GM18861 (cell line): ENCODE measurements at regions not wholly inside any gene's neighbourhood (a gene's known extent, or its start where the extent isn't known, plus 50 kb on each side); places are given as distances from the start of the nearest gene placed in this dataset.

ENCODE experiments used
- ATAC-seq: cut with Tn5 transposase; IDR thresholded peaks from one replicate; pipeline ENCODE4 v1.9.1; 2021; ENCODE audit not compliant: unreplicated experiment

DNA sequence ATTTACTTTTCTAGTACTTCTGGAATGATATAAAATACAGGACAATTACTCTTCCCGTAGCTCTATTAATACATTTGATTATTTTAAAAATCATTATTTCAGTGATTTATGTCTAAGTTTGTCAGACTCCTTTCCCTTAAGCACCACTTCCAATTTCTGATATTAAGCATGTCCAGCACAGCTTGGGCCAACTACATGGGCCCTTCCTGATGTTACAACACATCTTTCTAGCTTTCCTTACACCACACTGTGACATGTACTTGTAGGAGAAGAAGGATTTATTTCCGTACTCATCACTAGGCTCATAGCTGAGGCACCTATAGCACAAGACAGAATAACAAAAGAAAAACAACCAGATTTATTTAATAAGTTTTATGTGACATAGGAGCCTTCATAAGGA lies 134.8 kb upstream of the HNRNPA3 start:
- no peak for ATAC-seq

DNA sequence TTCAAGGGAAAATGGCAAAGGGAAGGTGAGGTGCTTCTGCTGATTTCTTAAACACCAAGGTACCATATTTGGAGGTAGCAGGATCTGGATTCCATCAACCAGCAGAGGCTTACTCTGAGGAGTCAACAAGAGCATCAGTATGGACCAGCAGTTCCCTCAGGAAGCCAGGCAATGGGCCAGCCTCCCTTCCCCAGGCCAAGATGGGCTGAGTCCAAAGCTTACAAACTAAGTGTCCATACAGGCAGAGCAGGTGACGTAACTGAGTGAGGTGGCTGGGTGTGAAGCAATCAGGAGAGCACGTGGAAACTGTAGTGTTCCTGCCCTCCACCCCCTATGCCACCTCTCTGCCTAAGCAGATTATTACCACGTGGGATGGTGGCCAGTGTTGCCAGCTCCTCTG lies 134.2 kb upstream of the HNRNPA3 start:
- no peak for ATAC-seq

DNA sequence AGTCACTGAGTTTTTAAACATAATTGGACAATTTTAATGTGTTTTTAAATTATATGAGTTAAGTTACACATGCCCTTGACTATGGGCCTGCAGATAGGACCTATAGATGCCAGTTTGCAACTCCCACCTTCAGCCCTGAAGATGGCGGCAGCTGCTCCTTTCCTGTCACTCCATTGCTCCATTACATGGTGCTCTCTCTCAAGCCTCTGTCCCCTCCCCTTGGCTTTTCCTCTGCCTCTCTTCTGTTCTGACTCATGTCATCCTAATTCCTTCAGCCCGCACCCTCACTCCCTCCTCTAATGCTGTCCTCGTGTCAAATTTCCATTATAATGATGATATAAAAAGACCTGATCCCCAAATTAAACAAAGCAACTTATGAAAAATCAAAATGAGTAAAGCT lies 133.7 kb upstream of the HNRNPA3 start:
- no peak for ATAC-seq

DNA sequence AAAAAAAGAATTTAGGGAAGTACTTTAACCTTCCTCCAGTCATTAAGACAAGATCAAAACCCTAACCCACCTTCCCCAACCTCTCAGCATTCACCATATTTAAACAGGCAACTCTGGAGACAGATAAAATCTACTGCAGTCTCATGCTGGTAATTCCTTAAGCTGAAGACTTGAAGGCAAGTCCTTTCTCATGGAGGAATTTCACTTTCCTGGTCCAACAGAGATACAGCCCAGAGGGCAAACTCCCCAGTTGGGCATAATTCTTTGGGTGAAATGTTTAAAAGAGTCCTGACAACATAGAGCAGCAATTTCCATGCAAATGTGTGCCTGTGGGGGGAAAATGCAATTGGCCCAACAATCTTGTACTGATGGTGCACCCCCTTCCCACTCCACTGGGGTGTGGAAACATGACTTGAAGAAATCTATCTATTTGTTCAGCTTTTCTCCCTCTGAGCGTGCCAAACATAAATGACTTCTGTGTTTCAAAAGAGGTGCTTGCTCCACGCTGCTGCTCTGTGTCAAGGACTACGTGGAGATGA lies 131.8 kb upstream of the HNRNPA3 start:
- no peak for ATAC-seq

DNA sequence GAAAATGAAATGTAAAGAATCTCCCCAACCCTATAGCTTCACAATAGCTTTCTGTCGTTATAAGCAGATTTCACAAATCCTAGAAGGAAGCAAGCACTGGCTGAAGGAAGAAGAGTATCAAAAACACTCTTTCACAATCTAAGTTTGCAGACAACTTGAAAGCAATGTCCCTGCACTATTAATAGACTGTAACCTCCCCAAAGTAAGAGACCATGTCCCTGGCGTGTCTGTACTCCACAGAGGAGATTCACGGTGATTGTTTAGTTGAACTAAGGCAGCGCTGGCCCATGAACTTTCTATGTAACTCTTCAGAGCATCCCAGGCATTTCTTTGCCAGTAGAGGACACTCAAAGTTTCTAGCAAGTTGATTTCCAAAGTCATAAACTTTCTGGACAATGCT lies 128.0 kb upstream of the HNRNPA3 start:
- ATAC-seq = no peak

DNA sequence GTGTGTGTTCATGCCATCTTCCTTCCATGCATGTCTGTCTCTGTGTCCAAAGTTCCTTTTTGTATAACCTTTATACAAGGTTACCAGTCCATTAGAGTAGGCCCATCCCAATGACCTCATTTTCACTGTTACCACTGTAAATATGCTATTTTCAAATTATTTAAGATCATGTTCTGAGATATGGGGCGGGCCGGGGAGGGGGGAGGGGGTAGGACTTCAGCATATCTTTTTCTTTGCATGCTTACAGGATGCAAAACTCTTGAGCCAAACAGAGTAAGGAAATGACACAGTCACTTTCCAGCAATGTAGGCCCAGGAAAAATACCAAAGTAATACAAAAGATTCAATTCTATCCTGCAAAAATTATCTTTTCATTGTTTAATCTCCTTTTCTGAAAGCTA lies 124.1 kb upstream of the HNRNPA3 start:
- ATAC-seq = no peak

DNA sequence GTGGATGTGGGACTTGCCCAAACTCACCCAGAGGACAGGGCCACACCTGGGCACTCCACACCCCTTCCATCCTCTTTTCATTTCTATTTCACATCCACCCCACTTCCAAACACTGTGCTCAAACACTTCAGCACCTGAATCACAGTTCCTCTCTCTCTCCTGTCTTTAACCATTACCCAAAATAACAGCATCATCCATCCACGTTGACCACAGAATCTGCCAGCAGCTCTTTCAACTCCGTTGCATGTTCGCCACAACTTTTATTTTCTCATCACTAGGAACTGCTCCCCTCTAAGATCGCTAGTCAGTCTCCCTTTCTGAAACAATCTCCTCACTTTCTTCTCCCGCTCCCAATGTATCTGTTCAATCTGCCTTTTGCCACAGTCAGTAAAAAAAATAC lies 121.6 kb upstream of the HNRNPA3 start:
- ATAC-seq = no peak

DNA sequence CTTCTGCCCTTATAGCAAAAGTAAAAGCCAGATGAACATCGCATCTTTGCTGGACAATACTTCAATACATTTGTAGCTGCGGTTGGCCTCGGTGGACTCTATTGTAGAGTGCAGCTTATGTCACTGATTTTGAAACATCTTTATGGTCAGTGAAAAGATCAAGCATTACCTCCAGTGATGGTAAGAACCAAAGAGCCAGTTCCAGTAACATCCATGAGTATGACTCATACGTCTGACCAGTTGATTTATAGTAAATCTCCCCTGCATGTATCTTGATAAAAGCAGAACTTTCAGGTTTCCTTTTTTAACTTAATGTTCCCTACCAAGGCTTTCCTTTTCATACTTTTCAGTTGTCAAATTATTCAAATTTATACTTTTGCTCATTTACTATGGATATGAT lies 119.2 kb upstream of the HNRNPA3 start:
- no peak for ATAC-seq

DNA sequence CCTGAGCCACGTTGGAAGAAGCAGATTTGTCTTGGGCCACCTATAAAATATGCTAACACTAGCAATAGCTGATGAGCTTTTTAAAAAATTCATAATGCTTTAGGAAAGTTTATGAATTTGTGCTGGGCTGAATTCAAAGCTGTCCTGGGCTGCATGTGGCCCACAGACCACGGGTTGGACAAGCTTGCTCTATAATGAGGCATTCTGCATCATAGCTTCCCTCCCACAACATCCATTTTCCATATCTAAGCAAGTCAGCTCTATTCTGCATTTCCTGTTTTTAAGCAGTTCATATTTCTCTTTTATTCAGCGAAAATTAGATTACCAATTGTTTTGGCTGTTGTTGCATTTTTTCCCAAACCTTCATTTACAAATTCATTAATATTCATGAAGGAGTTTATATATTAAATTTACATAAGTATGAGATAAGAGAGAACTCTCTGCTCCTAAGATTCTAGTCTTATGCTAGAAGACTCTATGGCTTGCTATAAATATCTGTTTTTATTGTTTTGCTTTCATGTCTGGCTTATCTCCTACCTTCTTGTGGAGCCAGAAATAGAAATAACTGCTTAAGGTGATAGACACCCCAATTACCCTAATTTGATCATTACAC lies 114.5 kb upstream of the HNRNPA3 start:
- ATAC-seq = no peak

DNA sequence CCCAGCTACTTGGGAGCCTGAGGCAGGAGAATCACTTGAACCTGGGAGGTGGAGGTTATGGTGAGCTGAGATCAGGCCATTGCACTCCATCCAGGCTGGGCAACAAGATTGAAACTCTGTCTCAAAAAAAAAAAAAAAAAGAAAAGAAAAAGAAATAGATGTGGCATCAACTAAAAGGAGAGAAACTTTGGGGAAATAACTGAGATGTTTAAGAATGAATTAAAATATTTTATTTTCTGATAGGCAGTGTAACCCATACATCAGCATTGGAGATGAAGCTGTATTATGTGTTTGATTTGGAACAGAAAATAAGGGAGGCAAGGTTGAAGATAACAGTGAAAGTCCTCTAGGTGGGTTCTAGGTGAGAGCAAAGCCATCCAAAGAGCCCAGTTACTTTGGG lies 110.7 kb upstream of the HNRNPA3 start:
- ATAC-seq = no peak

DNA sequence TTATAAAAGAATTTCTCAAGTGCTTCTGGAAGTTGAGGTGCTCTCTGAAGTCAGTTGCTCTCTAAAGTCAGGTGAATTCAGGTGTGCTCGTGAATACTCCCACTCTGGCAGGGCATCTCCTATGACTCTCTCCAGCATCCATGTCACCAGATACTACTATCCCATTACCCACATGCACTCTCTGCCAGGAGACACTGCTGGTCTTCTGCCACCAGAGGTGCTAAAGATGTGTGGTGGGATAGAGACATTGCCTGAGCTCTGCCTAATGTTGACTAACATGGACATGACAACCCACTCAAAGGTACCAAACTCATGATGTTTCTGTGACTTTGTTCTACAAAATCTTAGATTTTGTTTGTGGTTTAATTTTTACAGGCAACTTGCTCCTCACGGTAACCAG lies 106.4 kb upstream of the HNRNPA3 start:
- ATAC-seq = peak; percentile 48

DNA sequence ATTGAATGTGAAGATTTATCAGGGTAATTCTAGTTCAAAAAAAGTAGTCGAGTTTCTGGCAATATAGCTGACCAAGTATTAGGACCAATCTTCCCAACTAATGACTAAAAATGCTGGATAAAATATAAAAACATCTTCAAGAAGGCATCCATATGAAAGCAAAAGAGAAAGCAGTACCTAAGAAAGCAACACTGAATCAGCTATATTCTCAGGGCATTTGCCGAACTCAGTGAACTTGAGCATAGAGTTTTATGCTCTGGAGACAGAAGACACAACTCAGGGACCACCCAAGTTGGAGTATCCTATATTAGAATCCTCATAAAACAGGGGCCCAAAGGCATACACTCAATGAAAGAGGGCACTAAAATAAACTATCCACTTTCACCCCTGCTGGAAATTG lies 103.7 kb upstream of the HNRNPA3 start:
- no peak for ATAC-seq

DNA sequence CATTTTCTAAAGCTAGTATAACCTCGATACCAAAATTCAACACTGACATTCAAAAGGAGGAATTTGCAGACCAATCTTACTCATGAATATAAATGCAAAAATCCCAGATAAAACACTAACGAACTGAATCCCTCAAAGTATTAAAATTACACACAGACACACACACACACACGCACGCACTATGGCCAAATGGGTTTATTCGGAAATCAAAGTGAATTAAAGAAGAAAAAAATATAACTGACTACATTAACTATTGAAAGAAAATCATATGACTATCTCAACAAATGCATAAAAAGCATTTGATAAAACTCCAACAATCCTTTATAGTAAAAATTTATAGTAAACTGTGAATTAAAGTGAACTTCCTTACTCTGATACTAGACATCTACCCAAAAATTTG lies 97.9 kb upstream of the HNRNPA3 start:
- ATAC-seq = no peak

DNA sequence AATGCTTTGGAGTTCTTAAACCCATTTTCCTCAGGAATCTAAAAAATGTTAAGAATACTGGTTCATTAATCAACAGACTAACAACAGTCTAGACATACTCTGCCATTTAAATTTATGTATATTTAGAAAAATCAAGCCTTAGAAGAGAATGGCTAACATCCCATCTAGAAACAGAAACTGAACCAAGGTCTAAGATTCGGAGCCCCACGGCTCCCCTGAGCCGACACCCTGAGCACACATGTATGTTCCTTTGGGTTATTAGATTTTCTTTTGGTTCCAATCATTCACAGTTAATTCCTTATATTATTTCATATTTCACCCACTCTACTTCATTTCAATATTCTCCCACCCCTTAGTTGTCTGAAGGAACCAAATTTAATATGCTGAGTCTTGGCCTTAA lies 94.8 kb upstream of the HNRNPA3 start:
- no peak for ATAC-seq

DNA sequence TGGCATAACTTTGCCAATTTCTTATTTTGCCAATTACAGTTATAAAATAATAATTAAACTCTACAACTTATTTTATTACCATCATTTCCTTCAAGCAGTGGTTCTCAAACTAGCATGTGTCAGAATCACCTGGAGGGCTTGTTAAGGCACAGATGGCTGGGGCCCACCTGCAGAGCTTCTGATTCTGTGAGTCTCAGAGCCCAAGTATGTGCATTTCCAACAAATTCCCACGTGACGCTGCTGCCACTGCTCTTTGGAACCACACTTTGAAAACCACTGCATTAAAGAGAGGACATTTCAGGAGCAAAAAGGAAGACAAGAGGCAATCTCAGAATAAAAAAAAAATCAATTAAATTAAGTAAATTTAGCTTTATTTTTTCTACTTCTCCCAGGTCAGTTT lies 94.0 kb upstream of the HNRNPA3 start:
- ATAC-seq = no peak

DNA sequence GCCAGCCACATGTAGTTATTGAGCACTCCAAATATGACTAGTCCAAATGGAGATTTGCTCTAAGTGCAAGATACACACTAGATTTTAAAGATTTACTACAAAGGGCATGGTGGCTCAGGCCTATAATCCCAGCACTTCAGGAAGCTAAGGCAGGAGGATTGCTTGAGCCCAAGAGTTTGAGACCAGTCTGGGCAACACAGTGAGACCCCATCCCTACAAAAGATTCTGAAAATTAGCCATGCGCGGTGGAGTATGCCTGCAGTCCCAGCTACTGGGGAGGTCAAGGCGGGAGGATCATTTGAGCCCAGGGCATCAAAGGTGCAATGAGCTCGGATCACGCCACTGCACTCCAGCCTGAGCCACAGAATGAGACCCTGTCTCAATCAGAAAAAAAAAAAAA lies 93.5 kb upstream of the HNRNPA3 start:
- no peak for ATAC-seq

DNA sequence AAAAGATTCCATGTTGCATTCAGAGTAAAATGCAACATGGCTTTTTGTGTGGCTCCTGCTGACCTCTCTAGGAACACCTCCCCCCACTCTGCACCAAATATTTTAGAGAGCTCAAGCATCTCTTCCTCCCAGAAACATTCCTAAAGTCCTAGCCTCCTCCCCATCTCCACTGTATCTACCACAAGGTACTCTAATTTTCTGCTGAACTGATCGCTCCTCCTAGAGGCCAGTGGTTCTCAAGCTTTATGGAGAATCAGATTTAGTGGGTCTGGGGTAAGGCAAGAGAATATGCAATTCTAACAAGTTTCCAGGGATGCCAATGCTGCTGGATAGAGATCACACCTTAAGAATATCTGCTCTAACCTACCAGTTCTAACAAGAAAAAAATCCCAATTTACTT lies 89.5 kb upstream of the HNRNPA3 start:
- ATAC-seq = no peak

DNA sequence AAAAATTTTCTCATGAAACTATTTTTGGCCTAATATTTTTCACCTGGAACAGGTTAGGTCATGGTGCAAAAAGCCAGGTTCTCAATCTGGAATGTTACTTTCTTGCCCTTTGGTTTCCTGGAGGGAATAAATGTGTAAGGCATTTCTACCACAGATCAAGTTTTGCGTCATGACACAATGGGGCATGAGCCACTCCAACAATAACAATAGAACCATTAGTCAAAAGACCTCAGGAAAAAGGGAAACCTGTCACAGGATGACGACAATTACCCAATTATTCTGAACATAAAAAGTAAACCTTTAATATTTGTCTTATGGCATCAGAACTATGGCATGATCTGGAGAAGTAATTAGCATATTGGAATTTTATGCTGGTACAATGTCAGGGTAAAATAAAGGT lies 88.2 kb upstream of the HNRNPA3 start:
- ATAC-seq = no peak

DNA sequence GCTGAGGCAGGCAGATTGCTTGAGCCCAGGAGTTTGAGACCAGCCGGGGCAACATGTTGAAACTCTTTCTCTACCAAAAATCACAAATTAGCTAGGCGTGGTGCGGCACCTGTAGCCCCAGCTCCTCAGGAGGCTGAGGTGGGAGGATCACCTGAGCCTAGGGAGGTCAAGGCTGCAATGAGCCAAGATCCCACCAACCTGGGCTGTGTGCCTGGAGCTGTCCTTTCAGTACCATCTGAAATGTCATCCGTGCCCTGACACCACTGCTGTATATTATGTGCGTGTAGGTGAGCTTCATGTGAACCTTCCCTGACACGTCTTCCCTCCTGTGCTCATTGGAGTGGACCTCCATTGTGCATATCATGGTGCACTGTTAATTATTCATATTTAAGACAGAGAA lies 84.8 kb upstream of the HNRNPA3 start:
- ATAC-seq = no peak

DNA sequence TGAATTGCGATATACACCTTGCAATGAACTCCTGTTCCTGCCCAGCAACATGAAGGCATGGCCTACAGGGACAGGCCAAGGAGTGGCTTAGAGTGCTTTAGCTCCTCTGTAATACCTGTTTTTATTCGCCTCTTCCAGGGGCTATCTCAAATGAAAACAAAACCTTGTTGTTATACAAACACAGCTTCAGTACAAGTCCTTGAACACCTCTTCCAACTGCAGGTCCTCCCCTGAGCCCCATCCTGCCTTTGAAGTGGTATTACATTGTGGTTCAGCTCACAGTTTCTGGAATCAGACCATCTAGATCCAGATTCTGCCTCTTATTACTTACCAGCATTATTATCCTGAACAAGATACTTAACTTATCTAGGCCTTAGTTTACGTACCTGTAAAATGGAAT lies 83.0 kb upstream of the HNRNPA3 start:
- ATAC-seq = no peak

DNA sequence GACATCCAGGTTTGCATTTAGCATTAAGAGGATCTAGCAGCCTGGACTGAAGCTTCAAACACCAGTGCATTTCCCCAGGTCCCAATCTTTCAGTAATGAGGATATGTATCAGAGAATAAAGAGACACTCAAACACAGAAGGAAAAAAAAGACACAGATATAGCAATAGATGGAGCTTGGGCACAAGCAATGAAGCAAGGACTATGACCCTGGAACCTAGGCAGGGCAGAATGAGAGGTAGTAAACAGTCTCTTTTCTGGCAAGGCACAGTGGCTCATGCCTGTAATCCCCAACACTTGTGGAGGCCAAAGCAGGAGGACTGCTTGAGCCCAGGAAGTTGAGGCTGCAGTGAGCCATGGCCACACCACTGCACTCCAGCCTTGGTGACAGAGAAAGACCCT lies 80.7 kb upstream of the HNRNPA3 start:
- no peak for ATAC-seq

DNA sequence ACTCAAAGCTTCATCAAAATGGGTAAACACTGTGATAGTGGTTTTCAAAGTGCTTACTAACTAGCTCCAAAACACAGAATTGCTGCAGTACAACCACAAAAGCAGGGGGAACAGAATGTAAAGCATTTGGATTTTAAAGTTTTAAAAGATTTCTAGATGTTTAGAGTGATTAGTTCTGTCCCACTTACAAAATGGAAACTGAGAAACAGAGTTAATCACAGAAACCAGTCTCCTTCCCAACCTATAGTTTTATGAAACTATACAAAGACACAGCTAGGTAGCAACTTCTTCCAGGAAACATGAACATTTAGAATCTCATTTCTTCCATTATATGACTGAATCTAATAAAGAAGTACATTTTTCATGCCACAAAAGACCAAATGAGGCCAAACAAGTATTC lies 73.8 kb upstream of the HNRNPA3 start:
- ATAC-seq = no peak

DNA sequence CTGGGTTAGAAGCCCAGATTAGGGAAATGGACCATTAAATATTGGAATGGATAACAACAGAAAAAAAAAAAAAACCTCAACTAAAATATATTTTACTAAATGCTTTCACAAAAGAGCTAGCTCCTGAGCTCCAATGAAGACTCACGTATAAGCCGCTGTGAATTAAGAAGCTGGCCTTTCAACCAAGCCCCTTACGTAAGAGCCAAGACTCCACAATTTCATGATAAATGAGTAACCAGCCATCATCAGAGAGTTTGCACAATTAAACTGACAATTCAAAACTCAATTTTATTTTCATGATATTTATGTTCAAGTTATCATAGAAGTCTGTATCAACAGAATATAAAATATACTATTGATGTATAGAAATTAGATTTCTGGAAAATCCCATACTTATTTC lies 70.7 kb upstream of the HNRNPA3 start:
- no peak for ATAC-seq

DNA sequence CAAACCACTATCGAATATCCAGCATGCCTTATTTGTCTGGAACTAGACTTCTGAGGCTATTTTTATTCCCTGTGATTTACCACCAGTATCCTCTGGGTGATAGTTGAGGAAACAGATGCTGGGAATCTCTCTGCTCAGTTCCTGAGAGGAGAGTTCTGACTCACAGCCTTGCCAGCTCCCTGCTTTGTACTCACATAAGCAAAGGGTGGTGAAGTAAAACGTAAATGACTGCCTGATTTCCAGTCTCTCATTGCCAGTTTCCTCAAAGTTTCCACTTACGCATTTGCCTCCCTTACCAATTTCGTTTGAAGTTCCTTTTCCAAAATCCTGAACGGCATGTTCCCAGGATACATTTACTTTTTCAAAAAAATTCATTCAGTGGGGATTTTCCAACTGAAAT lies 69.2 kb upstream of the HNRNPA3 start:
- no peak for ATAC-seq
